Osteocyte (in vitro differentiated cells): ENCODE measurements at regions not wholly inside any gene's neighbourhood (a gene's known extent, or its start where the extent isn't known, plus 50 kb on each side); places are given as distances from the start of the nearest gene placed in this dataset.

Experiments used
- DNase-seq: peaks from one replicate; pipeline ENCODE4 v3.0.0; 2021; ENCODE audit warnings: mixed read lengths; ENCODE audit not compliant: unreplicated experiment; ENCODE audit errors: extremely low spot score
- H3K27ac Mint-ChIP-seq: one replicate; pipeline ENCODE4 v1.8.0; 2021; ENCODE audit warnings: mild to moderate bottlenecking, mixed read lengths; ENCODE audit not compliant: unreplicated experiment
- H3K27me3 Mint-ChIP-seq: one replicate; pipeline ENCODE4 v1.8.0; 2021; ENCODE audit warnings: mixed read lengths; ENCODE audit not compliant: unreplicated experiment
- H3K36me3 Mint-ChIP-seq: one replicate; pipeline ENCODE4 v1.8.0; 2021; ENCODE audit warnings: mixed read lengths; ENCODE audit not compliant: unreplicated experiment
- H3K4me1 Mint-ChIP-seq: one replicate; pipeline ENCODE4 v1.8.0; 2021; ENCODE audit warnings: mixed read lengths; ENCODE audit not compliant: unreplicated experiment
- H3K4me3 Mint-ChIP-seq: one replicate; pipeline ENCODE4 v1.8.0; 2021; ENCODE audit warnings: mild to moderate bottlenecking, moderate library complexity, mixed read lengths; ENCODE audit not compliant: unreplicated experiment
- H3K9me3 Mint-ChIP-seq: one replicate; pipeline ENCODE4 v1.8.0; 2021; ENCODE audit warnings: mixed read lengths; ENCODE audit not compliant: unreplicated experiment
- TF ChIP-seq, protein P1 (sequence below): fragments of 200-600 bp; sonication (generic); IDR thresholded peaks from 2 replicates; pipeline ENCODE4 v1.5.0; 2021; ENCODE audit warnings: antibody characterized with exemption, mild to moderate bottlenecking, moderate library complexity

DNA sequence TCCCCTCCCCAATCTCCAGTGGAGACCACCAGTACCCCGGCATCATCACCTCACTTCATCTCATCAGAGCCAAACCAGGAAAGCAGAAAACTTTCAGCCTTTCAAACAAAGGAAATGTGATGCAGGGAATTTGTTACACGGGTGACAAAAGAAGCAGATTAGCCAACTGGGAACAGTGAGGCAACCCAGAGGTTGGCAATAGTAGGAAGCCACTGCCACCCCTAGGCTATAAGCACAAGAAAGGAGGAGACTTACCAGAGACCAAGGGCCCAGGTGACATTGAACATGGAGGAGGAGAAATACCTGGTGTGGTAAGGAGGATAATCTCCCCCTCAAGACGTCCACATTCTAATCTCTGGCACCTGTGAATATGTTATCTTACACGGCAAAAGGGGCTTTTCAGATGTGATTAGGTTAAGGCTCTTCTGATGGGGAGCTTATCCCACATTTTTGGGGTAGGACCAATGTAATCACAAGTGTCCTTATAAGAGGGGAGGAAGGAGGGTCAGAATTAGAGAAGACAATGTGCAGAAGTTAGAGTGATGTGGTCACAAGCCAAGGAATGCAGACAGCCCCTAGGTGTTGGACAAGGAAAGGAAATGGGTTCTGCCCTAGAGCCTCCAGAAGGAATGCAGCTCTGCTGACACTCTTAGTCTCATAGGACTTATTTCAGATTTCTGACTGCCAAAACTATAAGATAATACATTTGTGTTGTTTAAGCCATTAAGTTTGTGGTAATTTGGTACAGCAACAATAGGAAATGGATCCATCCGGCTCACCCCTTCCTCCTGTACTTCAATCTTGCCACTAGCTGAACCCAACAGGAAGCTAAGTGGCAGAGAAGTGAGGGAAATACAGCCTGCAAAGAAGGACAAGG lies 83.6 kb upstream of the VAV3 start:
- TF ChIP-seq, protein P1, sequence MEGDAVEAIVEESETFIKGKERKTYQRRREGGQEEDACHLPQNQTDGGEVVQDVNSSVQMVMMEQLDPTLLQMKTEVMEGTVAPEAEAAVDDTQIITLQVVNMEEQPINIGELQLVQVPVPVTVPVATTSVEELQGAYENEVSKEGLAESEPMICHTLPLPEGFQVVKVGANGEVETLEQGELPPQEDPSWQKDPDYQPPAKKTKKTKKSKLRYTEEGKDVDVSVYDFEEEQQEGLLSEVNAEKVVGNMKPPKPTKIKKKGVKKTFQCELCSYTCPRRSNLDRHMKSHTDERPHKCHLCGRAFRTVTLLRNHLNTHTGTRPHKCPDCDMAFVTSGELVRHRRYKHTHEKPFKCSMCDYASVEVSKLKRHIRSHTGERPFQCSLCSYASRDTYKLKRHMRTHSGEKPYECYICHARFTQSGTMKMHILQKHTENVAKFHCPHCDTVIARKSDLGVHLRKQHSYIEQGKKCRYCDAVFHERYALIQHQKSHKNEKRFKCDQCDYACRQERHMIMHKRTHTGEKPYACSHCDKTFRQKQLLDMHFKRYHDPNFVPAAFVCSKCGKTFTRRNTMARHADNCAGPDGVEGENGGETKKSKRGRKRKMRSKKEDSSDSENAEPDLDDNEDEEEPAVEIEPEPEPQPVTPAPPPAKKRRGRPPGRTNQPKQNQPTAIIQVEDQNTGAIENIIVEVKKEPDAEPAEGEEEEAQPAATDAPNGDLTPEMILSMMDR, result no peak
- Mint-ChIP-seq H3K36me3 (no peaks in the 10 kb centered on the region), H3K9me3 (no peaks in the 10 kb centered on the region), H3K4me3 (no peak overlapping the region), H3K27me3 (no peaks in the 10 kb centered on the region), H3K4me1 (no peaks in the 10 kb centered on the region), H3K27ac (no peak overlapping the region)
- no peak for DNase-seq

DNA sequence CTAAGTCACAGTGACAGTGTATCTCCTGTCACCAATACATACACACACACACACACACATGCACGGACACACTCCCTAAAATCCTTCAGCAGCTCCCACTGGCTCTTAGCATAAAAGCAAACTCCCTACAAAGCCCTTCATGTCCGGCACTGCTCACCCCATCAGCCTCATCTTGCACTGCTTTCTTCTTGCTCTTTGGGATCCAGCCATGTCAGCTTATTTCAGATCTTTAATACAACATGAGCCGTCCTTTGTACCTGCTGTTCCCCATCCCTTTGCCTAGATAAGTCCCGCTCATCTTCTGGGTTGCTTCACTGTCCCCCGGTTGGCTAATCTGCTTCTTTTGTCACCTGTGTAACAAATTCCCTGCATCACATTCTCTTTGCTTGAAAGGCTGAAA lies 82.1 kb upstream of the VAV3 start:
- TF ChIP-seq, protein P1, result no peak
- no peaks in the 10 kb centered on the region for H3K9me3 Mint-ChIP-seq
- H3K4me1 Mint-ChIP-seq, result no peaks in the 10 kb centered on the region
- DNase-seq, result no peak
- H3K36me3 Mint-ChIP-seq, result no peaks in the 10 kb centered on the region
- H3K27ac Mint-ChIP-seq, result no peak overlapping the region
- H3K27me3 Mint-ChIP-seq, result no peaks in the 10 kb centered on the region
- no peak overlapping the region for H3K4me3 Mint-ChIP-seq

- no peaks in the 10 kb centered on the region for H3K36me3 Mint-ChIP-seq
- H3K27ac Mint-ChIP-seq, result no peak overlapping the region
- TF ChIP-seq, protein P1, result no peak
- H3K27me3 Mint-ChIP-seq, result no peaks in the 10 kb centered on the region
- H3K4me1 Mint-ChIP-seq, result no peaks in the 10 kb centered on the region
- no peaks in the 10 kb centered on the region for H3K9me3 Mint-ChIP-seq
- no peak overlapping the region for H3K4me3 Mint-ChIP-seq
- DNase-seq, result no peak
Observed at GRCh38 chr1:108046026-108046425, 81.0 kb upstream of the VAV3 start.

GRCh38 chr1:108045460-108045859 lies 80.5 kb upstream of the VAV3 start:
- no peak for DNase-seq
- Mint-ChIP-seq H3K9me3 (no peaks in the 10 kb centered on the region), H3K4me1 (no peaks in the 10 kb centered on the region), H3K4me3 (no peak overlapping the region), H3K27me3 (no peaks in the 10 kb centered on the region), H3K27ac (no peak overlapping the region), H3K36me3 (no peaks in the 10 kb centered on the region)
- TF ChIP-seq, protein P1, result no peak

- H3K36me3 Mint-ChIP-seq, result no peaks in the 10 kb centered on the region
- no peaks in the 10 kb centered on the region for H3K4me1 Mint-ChIP-seq
- no peaks in the 10 kb centered on the region for H3K9me3 Mint-ChIP-seq
- TF ChIP-seq, protein P1, result no peak
- H3K27me3 Mint-ChIP-seq, result no peaks in the 10 kb centered on the region
- H3K27ac Mint-ChIP-seq, result no peak overlapping the region
- no peak overlapping the region for H3K4me3 Mint-ChIP-seq
- no peak for DNase-seq
Observed at GRCh38 chr1:108044318-108044717, 79.3 kb upstream of the VAV3 start.
